ENCODE measurements at regions not wholly inside any gene's neighbourhood (a gene's known extent, or its start where the extent isn't known, plus 50 kb on each side); places are given as distances from the start of the nearest gene placed in this dataset.

DNA sequence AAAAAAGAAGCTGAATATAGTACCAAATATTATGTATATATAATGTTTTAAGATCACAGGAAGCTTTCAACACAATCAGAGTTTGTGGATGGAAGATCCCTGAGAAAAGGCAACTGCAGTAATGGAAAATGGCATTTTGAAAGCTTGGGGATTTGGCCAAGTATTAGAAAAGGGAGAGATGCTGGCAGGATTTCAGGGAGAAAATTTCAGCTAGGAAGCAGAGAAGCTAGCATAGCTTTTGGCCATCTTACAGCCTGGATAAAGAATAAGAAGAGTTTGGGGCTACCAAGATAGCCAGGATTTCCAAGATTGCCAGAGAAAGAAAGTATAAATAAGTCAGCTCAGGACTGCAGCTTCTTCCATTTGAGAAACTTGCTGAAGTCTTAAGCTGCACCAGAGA, 440.8 kb upstream of the LUZP2 start:
- no peaks in the 10 kb centered on the region for H3K9me3 ChIP-seq (ENCODE audit: control insufficient read depth, low read length)
- H3K4me3 ChIP-seq (ENCODE audit: low read length): no peak overlapping the region
- no peaks in the 10 kb centered on the region for H3K27me3 ChIP-seq (ENCODE audit: control insufficient read depth, insufficient read depth, low read length)
- no peak overlapping the region for H3K9ac ChIP-seq (ENCODE audit: low read length)
- H3K4me1 ChIP-seq (ENCODE audit: control insufficient read depth, insufficient read depth, low read length): no peaks in the 10 kb centered on the region
- H3K36me3 ChIP-seq (ENCODE audit: control insufficient read depth, insufficient read depth, low read length): no peaks in the 10 kb centered on the region

DNA sequence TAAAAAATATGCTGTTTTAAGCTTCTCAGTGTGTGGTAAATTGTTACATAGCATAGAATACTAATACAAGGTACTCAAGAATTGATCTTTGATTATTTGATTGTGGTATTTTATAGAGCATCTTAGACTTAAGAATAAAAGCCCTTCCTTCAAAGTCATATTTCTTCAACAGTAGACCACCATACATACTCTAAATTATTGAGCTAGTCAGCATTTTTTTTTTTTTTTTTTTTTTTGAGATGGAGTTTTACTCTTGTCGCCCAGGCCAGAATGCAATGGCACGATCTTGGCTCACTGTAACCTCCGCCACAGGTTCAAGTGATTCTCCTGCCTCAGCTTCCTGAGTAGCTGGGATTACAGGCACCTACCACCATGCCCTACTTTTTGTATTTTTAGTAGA, 436.7 kb upstream of the LUZP2 start:
- Histone ChIP-seq H3K27me3 (ENCODE audit: control insufficient read depth, insufficient read depth, low read length) (no peaks in the 10 kb centered on the region), H3K9me3 (ENCODE audit: control insufficient read depth, low read length) (no peaks in the 10 kb centered on the region), H3K9ac (ENCODE audit: low read length) (no peak overlapping the region), H3K4me1 (ENCODE audit: control insufficient read depth, insufficient read depth, low read length) (no peaks in the 10 kb centered on the region), H3K36me3 (ENCODE audit: control insufficient read depth, insufficient read depth, low read length) (no peaks in the 10 kb centered on the region), H3K4me3 (ENCODE audit: low read length) (no peak overlapping the region)

- no peaks in the 10 kb centered on the region for H3K4me1 ChIP-seq (ENCODE audit: control insufficient read depth, insufficient read depth, low read length)
- H3K36me3 ChIP-seq (ENCODE audit: control insufficient read depth, insufficient read depth, low read length): no peaks in the 10 kb centered on the region
- no peak overlapping the region for H3K4me3 ChIP-seq (ENCODE audit: low read length)
- H3K9me3 ChIP-seq (ENCODE audit: control insufficient read depth, low read length): no peaks in the 10 kb centered on the region
- H3K9ac ChIP-seq (ENCODE audit: low read length): no peak overlapping the region
- H3K27me3 ChIP-seq (ENCODE audit: control insufficient read depth, insufficient read depth, low read length): no peaks in the 10 kb centered on the region
Observed at GRCh38 chr11:24064309-24064903, 432.4 kb upstream of the LUZP2 start.

DNA sequence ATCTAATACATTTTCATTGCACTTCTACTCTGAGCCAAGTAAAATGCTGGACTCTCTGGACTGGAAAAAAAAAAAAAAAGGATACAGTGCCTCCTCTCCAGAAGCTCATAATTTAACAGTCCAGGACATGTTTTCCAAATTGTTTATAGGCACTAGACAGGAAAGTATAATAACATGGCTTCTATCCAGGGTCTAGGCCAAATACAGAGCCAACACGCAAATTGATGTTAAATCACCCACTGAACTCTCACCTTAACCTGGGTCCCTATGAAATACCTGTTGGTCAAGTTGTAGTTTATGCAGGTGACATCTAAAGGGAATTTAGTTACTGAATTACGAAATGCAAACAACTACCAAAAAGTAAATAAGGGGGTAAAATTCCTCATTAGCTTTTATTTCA, 428.7 kb upstream of the LUZP2 start:
- Histone ChIP-seq H3K4me3 (ENCODE audit: low read length) (no peak overlapping the region), H3K4me1 (ENCODE audit: control insufficient read depth, insufficient read depth, low read length) (no peaks in the 10 kb centered on the region), H3K9ac (ENCODE audit: low read length) (no peak overlapping the region), H3K36me3 (ENCODE audit: control insufficient read depth, insufficient read depth, low read length) (no peaks in the 10 kb centered on the region), H3K9me3 (ENCODE audit: control insufficient read depth, low read length) (no peaks in the 10 kb centered on the region), H3K27me3 (ENCODE audit: control insufficient read depth, insufficient read depth, low read length) (no peaks in the 10 kb centered on the region)

GRCh38 chr11:24070435-24070834, 426.4 kb upstream of the LUZP2 start:
- Histone ChIP-seq H3K36me3 (ENCODE audit: control insufficient read depth, insufficient read depth, low read length) (no peaks in the 10 kb centered on the region), H3K27me3 (ENCODE audit: control insufficient read depth, insufficient read depth, low read length) (no peaks in the 10 kb centered on the region), H3K9me3 (ENCODE audit: control insufficient read depth, low read length) (no peaks in the 10 kb centered on the region), H3K9ac (ENCODE audit: low read length) (no peak overlapping the region), H3K4me3 (ENCODE audit: low read length) (no peak overlapping the region), H3K4me1 (ENCODE audit: control insufficient read depth, insufficient read depth, low read length) (no peaks in the 10 kb centered on the region)

GRCh38 chr11:24078018-24078417, 418.8 kb upstream of the LUZP2 start:
- no peaks in the 10 kb centered on the region for H3K27me3 ChIP-seq (ENCODE audit: control insufficient read depth, insufficient read depth, low read length)
- H3K9ac ChIP-seq (ENCODE audit: low read length): no peak overlapping the region
- no peak overlapping the region for H3K4me3 ChIP-seq (ENCODE audit: low read length)
- no peaks in the 10 kb centered on the region for H3K36me3 ChIP-seq (ENCODE audit: control insufficient read depth, insufficient read depth, low read length)
- H3K9me3 ChIP-seq (ENCODE audit: control insufficient read depth, low read length): no peaks in the 10 kb centered on the region
- H3K4me1 ChIP-seq (ENCODE audit: control insufficient read depth, insufficient read depth, low read length): peaks cover 6% of the 10 kb centered on the region

GRCh38 chr11:24082241-24082640, 414.6 kb upstream of the LUZP2 start:
- peaks cover 6% of the 10 kb centered on the region for H3K4me1 ChIP-seq (ENCODE audit: control insufficient read depth, insufficient read depth, low read length)
- no peaks in the 10 kb centered on the region for H3K27me3 ChIP-seq (ENCODE audit: control insufficient read depth, insufficient read depth, low read length)
- H3K36me3 ChIP-seq (ENCODE audit: control insufficient read depth, insufficient read depth, low read length): no peaks in the 10 kb centered on the region
- H3K4me3 ChIP-seq (ENCODE audit: low read length): no peak overlapping the region
- no peaks in the 10 kb centered on the region for H3K9me3 ChIP-seq (ENCODE audit: control insufficient read depth, low read length)
- no peak overlapping the region for H3K9ac ChIP-seq (ENCODE audit: low read length)

DNA sequence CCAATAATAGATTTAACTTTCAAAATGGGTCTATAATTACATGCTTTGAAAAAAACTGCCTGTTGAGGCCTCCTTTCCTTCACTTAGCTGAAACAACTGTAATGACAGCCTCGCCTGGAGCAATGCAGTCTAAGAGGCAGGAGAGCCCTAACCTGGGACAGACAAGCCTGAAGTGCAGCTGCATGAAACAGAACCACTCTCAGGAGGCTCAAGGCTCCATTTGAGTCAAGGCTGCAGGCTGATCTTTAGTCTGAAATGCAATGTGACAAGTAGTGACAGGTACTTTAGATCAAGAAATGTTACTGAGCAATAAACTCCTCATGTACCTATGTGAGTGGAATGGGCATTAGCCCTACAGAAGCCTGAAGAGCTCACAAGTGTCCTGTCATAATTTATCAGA, 414.0 kb upstream of the LUZP2 start:
- Histone ChIP-seq H3K9ac (ENCODE audit: low read length) (no peak overlapping the region), H3K27me3 (ENCODE audit: control insufficient read depth, insufficient read depth, low read length) (no peaks in the 10 kb centered on the region), H3K4me3 (ENCODE audit: low read length) (no peak overlapping the region), H3K4me1 (ENCODE audit: control insufficient read depth, insufficient read depth, low read length) (peaks cover 6% of the 10 kb centered on the region), H3K36me3 (ENCODE audit: control insufficient read depth, insufficient read depth, low read length) (no peaks in the 10 kb centered on the region), H3K9me3 (ENCODE audit: control insufficient read depth, low read length) (no peaks in the 10 kb centered on the region)

DNA sequence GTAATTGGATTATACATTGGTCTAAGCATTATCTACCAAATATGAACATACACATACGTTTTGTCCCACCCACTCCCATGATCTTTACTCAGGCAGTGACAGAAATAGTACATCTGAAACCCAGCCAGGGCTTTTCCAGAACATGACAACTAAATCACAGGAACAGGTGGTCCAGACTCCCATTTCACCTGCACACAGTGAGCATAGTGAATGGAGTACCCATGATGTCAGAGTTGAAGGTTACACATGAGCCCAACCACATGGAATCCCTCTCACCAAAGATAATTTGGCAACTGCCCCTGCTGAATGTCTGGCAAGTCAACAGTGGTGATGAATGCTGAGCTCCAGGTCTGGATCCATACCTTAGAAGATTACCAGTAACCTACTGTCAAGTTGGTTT, 411.9 kb upstream of the LUZP2 start:
- H3K27me3 ChIP-seq (ENCODE audit: control insufficient read depth, insufficient read depth, low read length): no peaks in the 10 kb centered on the region
- no peak overlapping the region for H3K9ac ChIP-seq (ENCODE audit: low read length)
- no peaks in the 10 kb centered on the region for H3K4me1 ChIP-seq (ENCODE audit: control insufficient read depth, insufficient read depth, low read length)
- no peaks in the 10 kb centered on the region for H3K9me3 ChIP-seq (ENCODE audit: control insufficient read depth, low read length)
- no peaks in the 10 kb centered on the region for H3K36me3 ChIP-seq (ENCODE audit: control insufficient read depth, insufficient read depth, low read length)
- H3K4me3 ChIP-seq (ENCODE audit: low read length): no peak overlapping the region

GRCh38 chr11:24086921-24087320, 409.9 kb upstream of the LUZP2 start:
- Histone ChIP-seq H3K36me3 (ENCODE audit: control insufficient read depth, insufficient read depth, low read length) (no peaks in the 10 kb centered on the region), H3K9ac (ENCODE audit: low read length) (no peak overlapping the region), H3K27me3 (ENCODE audit: control insufficient read depth, insufficient read depth, low read length) (no peaks in the 10 kb centered on the region), H3K4me3 (ENCODE audit: low read length) (no peak overlapping the region), H3K9me3 (ENCODE audit: control insufficient read depth, low read length) (no peaks in the 10 kb centered on the region), H3K4me1 (ENCODE audit: control insufficient read depth, insufficient read depth, low read length) (no peaks in the 10 kb centered on the region)

DNA sequence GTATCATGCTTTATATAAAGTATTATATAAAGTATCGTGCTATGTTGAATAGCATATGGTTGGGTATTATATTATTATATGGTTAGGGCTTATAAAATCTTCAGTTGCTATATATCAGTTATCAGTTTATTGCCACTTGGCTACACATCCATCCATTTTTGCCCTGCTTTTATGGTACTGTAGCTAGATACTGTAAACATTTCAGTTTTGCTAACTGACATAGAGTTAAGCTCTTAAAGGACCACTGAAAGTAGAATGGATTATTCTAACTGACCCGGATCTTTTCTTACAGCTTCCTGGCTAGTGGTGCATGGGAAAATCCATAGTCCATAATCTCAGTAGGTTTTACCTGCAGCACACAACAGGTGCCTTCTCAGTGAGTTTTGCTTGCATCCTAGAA, 405.3 kb upstream of the LUZP2 start:
- Histone ChIP-seq H3K9me3 (ENCODE audit: control insufficient read depth, low read length) (no peaks in the 10 kb centered on the region), H3K4me3 (ENCODE audit: low read length) (no peak overlapping the region), H3K9ac (ENCODE audit: low read length) (no peak overlapping the region), H3K36me3 (ENCODE audit: control insufficient read depth, insufficient read depth, low read length) (no peaks in the 10 kb centered on the region), H3K27me3 (ENCODE audit: control insufficient read depth, insufficient read depth, low read length) (no peaks in the 10 kb centered on the region), H3K4me1 (ENCODE audit: control insufficient read depth, insufficient read depth, low read length) (no peaks in the 10 kb centered on the region)

DNA sequence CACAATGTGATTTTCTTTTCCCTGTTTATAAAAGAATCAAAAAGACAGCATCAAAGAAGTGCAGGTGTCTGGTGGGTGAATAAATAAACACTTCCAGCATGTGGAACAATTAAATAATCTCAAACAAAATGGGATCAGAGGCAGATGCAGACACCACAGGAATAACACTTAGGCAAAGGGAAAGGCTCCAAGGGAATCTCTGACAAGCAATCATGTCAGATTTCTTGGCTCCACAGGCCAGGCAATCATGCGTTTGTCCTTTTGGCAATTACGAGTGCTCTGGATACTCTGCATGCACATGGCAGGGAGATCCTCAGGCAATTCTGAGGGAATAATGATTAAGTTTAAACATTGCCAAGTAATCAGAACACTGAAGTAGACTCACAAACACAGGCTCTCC, 403.5 kb upstream of the LUZP2 start:
- no peaks in the 10 kb centered on the region for H3K36me3 ChIP-seq (ENCODE audit: control insufficient read depth, insufficient read depth, low read length)
- H3K4me1 ChIP-seq (ENCODE audit: control insufficient read depth, insufficient read depth, low read length): no peaks in the 10 kb centered on the region
- no peak overlapping the region for H3K4me3 ChIP-seq (ENCODE audit: low read length)

DNA sequence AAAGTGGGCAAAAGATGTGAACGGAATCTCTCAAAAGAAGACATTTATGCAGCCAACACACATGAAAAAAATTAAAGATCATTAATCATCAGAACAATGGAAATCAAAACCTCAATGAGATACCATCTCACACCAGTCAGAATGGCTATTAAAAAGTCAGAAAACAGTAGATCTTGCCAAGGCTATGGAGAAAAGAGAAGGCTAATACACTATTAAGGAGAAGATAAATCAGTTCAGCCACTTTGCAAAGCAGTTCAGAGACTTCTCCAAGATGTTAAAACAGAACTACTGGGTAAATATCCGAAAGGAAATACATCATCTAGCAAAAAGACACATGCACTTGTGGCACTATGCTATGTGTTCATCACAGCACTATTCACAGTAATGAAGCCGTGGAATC, 388.2 kb upstream of the LUZP2 start:
- no peaks in the 10 kb centered on the region for H3K36me3 ChIP-seq (ENCODE audit: control insufficient read depth, insufficient read depth, low read length)
- H3K9me3 ChIP-seq (ENCODE audit: control insufficient read depth, low read length): no peaks in the 10 kb centered on the region
- no peak overlapping the region for H3K9ac ChIP-seq (ENCODE audit: low read length)
- H3K4me3 ChIP-seq (ENCODE audit: low read length): no peak overlapping the region
- no peaks in the 10 kb centered on the region for H3K27me3 ChIP-seq (ENCODE audit: control insufficient read depth, insufficient read depth, low read length)
- no peaks in the 10 kb centered on the region for H3K4me1 ChIP-seq (ENCODE audit: control insufficient read depth, insufficient read depth, low read length)

More for the DNA sequence above, 403.5 kb upstream of the LUZP2 start:
- Histone ChIP-seq H3K9ac (ENCODE audit: low read length) (no peak overlapping the region), H3K9me3 (ENCODE audit: control insufficient read depth, low read length) (no peaks in the 10 kb centered on the region), H3K27me3 (ENCODE audit: control insufficient read depth, insufficient read depth, low read length) (no peaks in the 10 kb centered on the region)

Data from mucosa of stomach (tissue), 1 donor.